OCI-LY1 (cell line): ENCODE measurements at regions not wholly inside any gene's neighbourhood (a gene's known extent, or its start where the extent isn't known, plus 50 kb on each side); places are given as distances from the start of the nearest gene placed in this dataset.

Experiments used
- H2AFZ ChIP-seq: fragments of 200-600 bp; sonication (generic), shearing (Covaris generic); 2 replicates; pipeline ENCODE4 v1.6.0; 2014; ENCODE audit warnings: antibody characterized with exemption, mild to moderate bottlenecking, low read length
- H3F3A ChIP-seq: fragments of 200-600 bp; sonication (generic), shearing (Covaris generic); 2 replicates; pipeline ENCODE4 v1.6.0; 2014; ENCODE audit warnings: mild to moderate bottlenecking, antibody characterized with exemption, low read length, moderate library complexity; ENCODE audit not compliant: insufficient read depth
- H3K27ac ChIP-seq: fragments of 200-600 bp; sonication (generic); 2 replicates; pipeline ENCODE4 v1.5.1; 2014; ENCODE audit warnings: low read length, mixed run types, mild to moderate bottlenecking, low read depth; ENCODE audit not compliant: poor library complexity, severe bottlenecking
- H3K27me3 ChIP-seq: fragments of 200-600 bp; sonication (generic); 2 replicates; pipeline ENCODE4 v1.6.0; 2014; ENCODE audit warnings: antibody characterized with exemption, mild to moderate bottlenecking, low read length, moderate library complexity; ENCODE audit not compliant: insufficient read depth
- H3K36me3 ChIP-seq: fragments of 200-600 bp; sonication (generic); 2 replicates; pipeline ENCODE4 v1.6.1; 2014; ENCODE audit warnings: mild to moderate bottlenecking, antibody characterized with exemption, low read length, moderate library complexity, mixed read lengths; ENCODE audit not compliant: insufficient read depth
- H3K4me1 ChIP-seq: fragments of 200-600 bp; sonication (generic); 2 replicates; pipeline ENCODE4 v1.5.1; 2014; ENCODE audit warnings: mild to moderate bottlenecking, low read length, moderate library complexity; ENCODE audit not compliant: insufficient read depth, severe bottlenecking
- H3K4me2 ChIP-seq: fragments of 200-600 bp; sonication (generic), shearing (Covaris generic); 2 replicates; pipeline ENCODE4 v1.6.1; 2014; ENCODE audit warnings: low read length
- H3K4me3 ChIP-seq: fragments of 200-600 bp; sonication (generic); 2 replicates; pipeline ENCODE4 v1.5.1; 2014; ENCODE audit warnings: low read length, low read depth, mild to moderate bottlenecking, mixed read lengths; ENCODE audit not compliant: poor library complexity, severe bottlenecking
- H3K79me2 ChIP-seq: fragments of 200-600 bp; shearing (Covaris generic); 2 replicates; pipeline ENCODE4 v1.6.1; 2016; ENCODE audit warnings: mixed run types, low read length, mixed read lengths; ENCODE audit not compliant: insufficient read depth
- H3K9ac ChIP-seq: fragments of 200-600 bp; sonication (generic), shearing (Covaris generic); 2 replicates; pipeline ENCODE4 v1.6.1; 2014; ENCODE audit warnings: mild to moderate bottlenecking, low read length, mixed read lengths
- H3K9me2 ChIP-seq: fragments of 200-600 bp; sonication (generic), shearing (Covaris generic); 2 replicates; pipeline ENCODE4 v1.6.1; 2014; ENCODE audit warnings: low read depth, mild to moderate bottlenecking, low read length, mixed read lengths
- H3K9me3 ChIP-seq: fragments of 200-600 bp; shearing (Covaris generic); 2 replicates; pipeline ENCODE4 v1.6.1; 2014; ENCODE audit warnings: low read length, mixed read lengths
- H4K20me1 ChIP-seq: fragments of 200-600 bp; sonication (generic), shearing (Covaris generic); 2 replicates; pipeline ENCODE4 v1.6.0; 2016; ENCODE audit warnings: mild to moderate bottlenecking, low read length; ENCODE audit not compliant: insufficient read depth
- CTCF ChIP-seq: fragments of 200-600 bp; sonication (generic), shearing (Covaris generic); IDR thresholded peaks from 2 replicates; pipeline ENCODE4 v1.5.1; 2017; ENCODE audit warnings: mild to moderate bottlenecking, antibody characterized with exemption, low read length, moderate library complexity, mixed read lengths
- EZH2 ChIP-seq: fragments of 200-600 bp; sonication (generic), shearing (Covaris generic); IDR thresholded peaks from 2 replicates; pipeline ENCODE4 v1.8.0; 2017; ENCODE audit warnings: borderline replicate concordance, mixed run types, mild to moderate bottlenecking, antibody characterized with exemption, low read length, moderate library complexity, mixed read lengths

DNA sequence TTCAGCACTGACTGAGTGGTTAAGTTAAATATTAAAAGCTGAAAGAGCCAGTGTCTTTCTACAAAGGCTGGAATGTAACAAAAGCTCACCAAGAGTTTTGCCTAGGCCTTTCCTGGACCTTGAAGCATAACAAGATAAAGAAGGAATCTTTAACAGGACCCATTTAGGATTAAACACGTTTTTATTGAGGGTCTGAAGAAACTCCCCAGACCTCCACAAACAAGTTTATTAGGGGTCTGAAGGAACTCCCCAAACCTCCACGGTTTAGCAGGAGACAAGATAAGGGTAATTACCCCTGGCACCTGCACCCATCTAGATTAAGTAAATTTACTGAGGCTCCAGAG, 104.0 kb downstream of the ACAA2 start:
- no peaks in the 10 kb centered on the region for H3K4me1 ChIP-seq
- no peaks in the 10 kb centered on the region for H3K9me2 ChIP-seq
- no peaks in the 10 kb centered on the region for H4K20me1 ChIP-seq
- H3K4me2 ChIP-seq, result no peak overlapping the region
- H3F3A ChIP-seq, result no peaks in the 10 kb centered on the region
- no peaks in the 10 kb centered on the region for H3K27me3 ChIP-seq
- no peaks in the 10 kb centered on the region for H3K79me2 ChIP-seq
- TF ChIP-seq CTCF (no peak), EZH2 (no peak)
- H3K36me3 ChIP-seq, result no peaks in the 10 kb centered on the region
- no peak overlapping the region for H3K27ac ChIP-seq
- H3K9me3 ChIP-seq, result no peaks in the 10 kb centered on the region
- H3K9ac ChIP-seq, result no peak overlapping the region
- H2AFZ ChIP-seq, result no peak overlapping the region
- no peak overlapping the region for H3K4me3 ChIP-seq

DNA sequence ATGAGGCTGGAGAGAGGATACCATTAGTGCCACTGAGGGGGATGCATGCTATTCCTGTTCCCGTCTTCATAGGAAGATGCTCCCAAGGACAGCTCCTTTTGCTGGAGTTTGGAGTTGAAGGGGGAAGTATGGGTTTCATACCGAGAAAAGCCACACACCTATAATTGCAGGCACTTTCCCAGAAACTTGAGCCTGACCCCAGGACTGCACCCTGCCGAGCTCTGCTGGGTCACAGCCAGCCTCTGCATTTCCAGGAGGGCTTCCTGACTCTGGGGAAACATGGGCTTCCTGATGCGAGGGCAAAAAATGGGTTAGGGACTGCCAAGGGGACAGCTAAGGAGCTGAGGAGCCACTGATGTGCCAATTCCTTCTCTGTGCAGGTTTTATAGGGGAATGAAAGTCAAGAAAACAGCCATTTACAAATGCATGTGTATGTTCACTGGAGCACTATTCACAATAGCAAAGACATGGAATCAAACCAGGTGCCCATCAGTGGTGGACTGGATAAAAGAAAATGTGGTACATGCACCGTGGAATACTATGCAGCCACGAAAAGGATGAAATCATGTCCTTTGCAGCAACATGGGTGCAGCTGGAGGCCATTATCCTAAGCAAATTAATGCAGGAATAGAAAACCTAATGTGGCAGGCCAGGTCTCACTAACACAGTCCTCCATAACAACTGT, 104.5 kb downstream of the ACAA2 start:
- Histone ChIP-seq H4K20me1 (no peaks in the 10 kb centered on the region), H3K9me3 (no peaks in the 10 kb centered on the region), H3K79me2 (no peaks in the 10 kb centered on the region), H3F3A (no peaks in the 10 kb centered on the region), H3K27me3 (0 out of 2 replicates have a peak, but pooled peaks cover 2% of the 10 kb centered on the region), H3K9ac (no peak overlapping the region), H3K27ac (no peak overlapping the region), H3K4me3 (no peak overlapping the region), H2AFZ (no peak overlapping the region), H3K9me2 (no peaks in the 10 kb centered on the region), H3K4me1 (no peaks in the 10 kb centered on the region), H3K36me3 (no peaks in the 10 kb centered on the region), H3K4me2 (no peak overlapping the region)
- TF ChIP-seq CTCF, result no peak
- no peak for TF ChIP-seq EZH2

DNA sequence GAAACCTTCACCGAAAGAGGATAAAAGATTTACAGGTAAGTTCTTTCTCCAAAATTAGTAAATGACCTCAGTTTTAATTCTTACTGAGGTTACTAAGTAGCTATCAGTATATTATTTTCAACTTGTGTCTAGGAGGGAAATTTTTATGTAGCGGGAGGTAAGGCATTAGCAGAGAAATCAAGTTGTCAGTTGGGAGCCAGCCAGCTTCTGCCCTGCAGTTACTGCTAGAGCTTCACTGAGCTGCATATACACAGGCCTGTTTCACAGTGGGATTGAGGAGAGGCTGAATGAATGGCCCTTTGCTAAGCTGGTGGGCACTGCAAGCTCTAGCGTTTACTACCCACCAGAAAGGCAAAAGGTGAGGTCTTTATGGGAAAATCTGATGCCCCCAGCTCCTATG, 105.7 kb downstream of the ACAA2 start:
- H3K27me3 ChIP-seq, result 0 out of 2 replicates have a peak, but pooled peaks cover 5% of the 10 kb centered on the region
- no peak overlapping the region for H3K4me3 ChIP-seq
- no peaks in the 10 kb centered on the region for H3F3A ChIP-seq
- H3K9me2 ChIP-seq, result no peaks in the 10 kb centered on the region
- H2AFZ ChIP-seq, result no peak overlapping the region
- H3K9me3 ChIP-seq, result no peaks in the 10 kb centered on the region
- no peak overlapping the region for H3K27ac ChIP-seq
- TF ChIP-seq CTCF (no peak), EZH2 (no peak)
- no peaks in the 10 kb centered on the region for H3K4me1 ChIP-seq
- H3K36me3 ChIP-seq, result no peaks in the 10 kb centered on the region
- no peak overlapping the region for H3K4me2 ChIP-seq
- no peak overlapping the region for H3K9ac ChIP-seq
- no peaks in the 10 kb centered on the region for H4K20me1 ChIP-seq
- no peaks in the 10 kb centered on the region for H3K79me2 ChIP-seq
